Endothelial cell of umbilical vein (primary cell): ENCODE measurements at regions not wholly inside any gene's neighbourhood (a gene's known extent, or its start where the extent isn't known, plus 50 kb on each side); places are given as distances from the start of the nearest gene placed in this dataset.

Experiments
- BruUV-seq: library from RNA; stranded (reverse); fragments of 400-500 nt; replicated peaks from 2 replicates; lab custom pipeline; 2021; lab: Mats Ljungman, UMichigan
- CTCF ChIA-PET: fragments of 300-600, 350-600 bp; sonication (Branson Sonifier 250); formaldehyde crosslinking; loops from one replicate; lab custom pipeline; 2021; ENCODE audit warnings: antibody characterized with exemption, inconsistent platforms; lab: Charles Lee
- POLR2A ChIA-PET: fragments of 300-600, 350-600 bp; sonication (Branson Sonifier 250); formaldehyde crosslinking; loops from one replicate; lab custom pipeline; 2021; ENCODE audit warnings: antibody characterized with exemption, inconsistent platforms; lab: Charles Lee
- DNase-seq: peaks from one replicate; pipeline ENCODE4 v3.0.0-alpha.2; 2011; ENCODE audit warnings: low read depth, low spot score
- FAIRE-seq: peaks from 2 replicates; lab custom pipeline; 2011; peaks lifted over from hg19 to GRCh38; lab: Jason Lieb, UNC
- H2AFZ ChIP-seq: 2 replicates; pipeline ENCODE4 v1.6.0; 2012; ENCODE audit warnings: low read depth, low read length, control low read depth, inconsistent platforms
- H3K27ac ChIP-seq: 2 replicates; pipeline ENCODE4 v1.5.1; 2011; ENCODE audit warnings: low read depth, mild to moderate bottlenecking, control low read depth, low read length, moderate library complexity; ENCODE audit not compliant: insufficient read depth
- H3K27me3 ChIP-seq, 2 experiments: 2 replicates each; pipeline versions ENCODE4 v1.6.0 to v1.6.1; 2011; ENCODE audit warnings: low read length in 2 of 2, mixed read lengths in 1 of 2; ENCODE audit not compliant: control insufficient read depth in 2 of 2, insufficient read depth in 2 of 2
- H3K36me3 ChIP-seq, 2 experiments: 2 replicates in 1 of 2; 3 replicates in 1 of 2; pipeline ENCODE4 v1.5.1; 2011; ENCODE audit warnings: low read length in 2 of 2, mild to moderate bottlenecking in 1 of 2, moderate library complexity in 1 of 2; ENCODE audit not compliant: control insufficient read depth in 2 of 2, insufficient read depth in 2 of 2; ENCODE audit errors: extremely low read depth in 1 of 2
- H3K4me1 ChIP-seq: 3 replicates; pipeline ENCODE4 v1.5.1; 2011; ENCODE audit warnings: mild to moderate bottlenecking, low read length; ENCODE audit not compliant: control insufficient read depth, insufficient read depth; ENCODE audit errors: extremely low read depth
- H3K4me2 ChIP-seq: 2 replicates; pipeline ENCODE4 v1.6.1; 2011; ENCODE audit warnings: low read length, control low read depth, mixed read lengths; ENCODE audit not compliant: insufficient read depth
- H3K4me3 ChIP-seq, 3 experiments: fragments of 200-600 bp in 1 of 3; sonication (generic), shearing (Covaris generic) in 1 of 3; replicated peaks in 1 of 3; 2 replicates each; pipeline ENCODE4 v1.5.1; 2011 to 2016; ENCODE audit warnings: control low read depth in 3 of 3, low read length in 3 of 3, mild to moderate bottlenecking in 2 of 3, inconsistent platforms in 1 of 3, low read depth in 1 of 3, moderate library complexity in 1 of 3; ENCODE audit not compliant: insufficient read depth in 1 of 3
- H3K79me2 ChIP-seq: 2 replicates; pipeline ENCODE4 v1.6.0; 2012; ENCODE audit warnings: low read length, inconsistent platforms; ENCODE audit not compliant: control insufficient read depth, insufficient read depth
- H3K9ac ChIP-seq: replicated peaks from 2 replicates; pipeline ENCODE3; 2011; ENCODE audit warnings: low read length, control low read depth; ENCODE audit not compliant: insufficient read depth; ENCODE audit errors: extremely low read depth
- H3K9me1 ChIP-seq: replicated peaks from 3 replicates; pipeline ENCODE4 v1.6.0; 2011; ENCODE audit warnings: mild to moderate bottlenecking, low read length; ENCODE audit not compliant: control insufficient read depth, insufficient read depth; ENCODE audit errors: extremely low read depth
- H3K9me3 ChIP-seq: replicated peaks from 2 replicates; pipeline ENCODE4 v1.5.1; 2012; ENCODE audit warnings: low read length, inconsistent platforms; ENCODE audit not compliant: control insufficient read depth, insufficient read depth
- H4K20me1 ChIP-seq: replicated peaks from 2 replicates; pipeline ENCODE3; 2011; ENCODE audit warnings: mild to moderate bottlenecking, low read length; ENCODE audit not compliant: control insufficient read depth, insufficient read depth; ENCODE audit errors: extremely low read depth
- FOS ChIP-seq: IDR thresholded peaks from 2 replicates; pipeline ENCODE4 v1.6.1; 2011; ENCODE audit warnings: mild to moderate bottlenecking, low read length, moderate library complexity, borderline replicate concordance; ENCODE audit not compliant: insufficient read depth
- JUN ChIP-seq: IDR thresholded peaks from 2 replicates; pipeline ENCODE4 v1.6.1; 2011; ENCODE audit warnings: borderline replicate concordance, low read depth; ENCODE audit not compliant: insufficient read length, insufficient read depth
- MYC ChIP-seq: IDR thresholded peaks from one replicate; pipeline ENCODE4 v1.6.1; 2011; ENCODE audit warnings: mild to moderate bottlenecking, low read depth, low read length
- dilution Hi-C: fragments of 300-500 bp; cut with MboI; formaldehyde crosslinking; loops from one replicate; pipeline ENCODE4 v1.15.0; 2019; ENCODE audit warnings: low sequenced_read_pairs; ENCODE audit not compliant: extremely low pct_ligation_motif_present
- intact Hi-C: fragments of 100-400 bp; cut with micrococcal nuclease; formaldehyde crosslinking; loops from one replicate; pipeline ENCODE4 v1.10.0; 2022
- TF ChIP-seq, protein P1 (sequence below): IDR thresholded peaks from 2 replicates; pipeline ENCODE4 v1.6.1; 2011; ENCODE audit not compliant: insufficient read depth, insufficient read length

DNA sequence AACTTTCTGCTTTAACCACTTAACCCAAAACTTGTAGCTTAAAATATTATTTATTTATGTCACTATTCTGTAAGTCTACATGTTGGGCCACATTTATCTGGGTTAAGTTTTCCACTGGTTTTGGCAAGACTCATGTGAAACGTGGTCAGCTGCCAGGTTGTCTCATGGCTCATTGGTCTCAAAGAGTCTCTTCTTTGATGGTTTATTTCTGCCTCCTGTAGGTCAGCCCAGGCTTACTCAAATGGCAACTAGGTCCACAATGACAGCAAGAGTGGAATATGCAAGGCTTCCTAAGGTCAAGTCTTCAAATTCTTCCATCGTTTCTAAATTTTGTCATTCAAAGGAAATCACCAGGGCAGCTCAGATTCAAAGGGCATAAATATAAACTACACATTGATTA lies 828.7 kb downstream of the PCDH7 start:
- Histone ChIP-seq H3K79me2 (no peaks in the 10 kb centered on the region), H3K4me1 (no peaks in the 10 kb centered on the region), H3K36me3 (no peaks in the 10 kb centered on the region), H2AFZ (no peak overlapping the region), H3K9me3 (no peaks in the 10 kb centered on the region), H3K27ac (no peak overlapping the region), H3K4me3 (no peak overlapping the region), H3K4me2 (no peak overlapping the region), H4K20me1 (no peaks in the 10 kb centered on the region), H3K9ac (no peak overlapping the region), H3K9me1 (no peaks in the 10 kb centered on the region), H3K27me3 (no peaks in the 10 kb centered on the region)
- ChIA-PET CTCF (no interaction called here), POLR2A (no interaction called here)
- dilution Hi-C loops (no loop called here), intact Hi-C loops (no loop called here)
- DNase-seq (no peak), FAIRE-seq (no peak)
- no TSS peak for BruUV-seq
- no peak for TF ChIP-seq JUN

DNA sequence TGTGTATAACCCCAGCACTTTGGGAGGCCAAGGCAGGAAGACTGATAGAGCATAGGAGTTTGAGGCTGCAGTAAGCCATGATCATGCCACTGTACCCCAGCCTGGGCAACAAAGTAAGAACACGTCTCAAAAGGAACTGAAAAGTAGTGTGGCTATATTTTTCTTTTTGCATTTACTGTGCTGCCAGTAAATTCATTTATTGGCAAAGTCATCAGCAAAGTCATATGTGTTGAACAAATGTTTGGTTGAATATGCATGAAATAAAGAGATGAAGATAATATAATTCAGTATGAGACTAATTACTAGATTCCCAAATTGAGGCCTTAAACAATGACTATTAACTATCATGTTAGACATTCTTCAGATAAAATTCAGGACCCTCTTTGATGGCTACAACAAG lies 829.1 kb downstream of the PCDH7 start:
- dilution Hi-C loops, result no loop called here
- no peak overlapping the region for H3K4me2 ChIP-seq
- ChIA-PET CTCF (no interaction called here), POLR2A (no interaction called here)
- H3K9me1 ChIP-seq, result no peaks in the 10 kb centered on the region
- no peaks in the 10 kb centered on the region for H3K79me2 ChIP-seq
- FAIRE-seq (no peak), DNase-seq (no peak)
- H4K20me1 ChIP-seq, result no peaks in the 10 kb centered on the region
- BruUV-seq, result no TSS peak
- H3K27me3 ChIP-seq, result no peaks in the 10 kb centered on the region
- no peak overlapping the region for H3K27ac ChIP-seq
- no peaks in the 10 kb centered on the region for H3K4me1 ChIP-seq
- no peak overlapping the region for H3K9ac ChIP-seq
- TF ChIP-seq, protein P1, sequence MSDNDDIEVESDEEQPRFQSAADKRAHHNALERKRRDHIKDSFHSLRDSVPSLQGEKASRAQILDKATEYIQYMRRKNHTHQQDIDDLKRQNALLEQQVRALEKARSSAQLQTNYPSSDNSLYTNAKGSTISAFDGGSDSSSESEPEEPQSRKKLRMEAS, result no peak
- TF ChIP-seq MYC (no peak), FOS (no peak)
- no peak overlapping the region for H3K4me3 ChIP-seq
- no peak overlapping the region for H2AFZ ChIP-seq
- intact Hi-C loops, result no loop called here
- no peaks in the 10 kb centered on the region for H3K9me3 ChIP-seq
- no peaks in the 10 kb centered on the region for H3K36me3 ChIP-seq
